Stimulated activated CD4-positive, alpha-beta T cell treated with anti-CD3 and anti-CD28 coated beads, Interleukin-12 subunit alpha, Interleukin-12 subunit beta, amount 100 ng/mL, for 4 hours (primary cell): ENCODE measurements at regions not wholly inside any gene's neighbourhood (a gene's known extent, or its start where the extent isn't known, plus 50 kb on each side); places are given as distances from the start of the nearest gene placed in this dataset.
"Not testable (repeated sequence)": the region's sequence is repeated elsewhere in the genome, so short reads cannot be mapped to it uniquely, and the experiment has no call there.

Experiments used
- DNase-seq: peaks from one replicate; pipeline ENCODE4 v3.0.0-alpha.2; 2020

- DNase-seq = no peak
Observed at GRCh38 chr3:6655275-6655674, 205.6 kb upstream of the GRM7 start.

- no peak for DNase-seq
Observed at GRCh38 chr3:6657591-6657990, 203.3 kb upstream of the GRM7 start.

GRCh38 chr3:6667354-6667753 lies 193.6 kb upstream of the GRM7 start:
- no peak for DNase-seq

GRCh38 chr3:6671363-6671762 lies 189.6 kb upstream of the GRM7 start:
- DNase-seq = no peak

GRCh38 chr3:6679510-6679909 lies 181.4 kb upstream of the GRM7 start:
- no peak for DNase-seq

- DNase-seq = no peak
Observed at GRCh38 chr3:6680119-6680806, 180.7 kb upstream of the GRM7 start.

GRCh38 chr3:6697285-6697684 lies 163.6 kb upstream of the GRM7 start:
- DNase-seq = no peak

GRCh38 chr3:6697722-6698121 lies 163.2 kb upstream of the GRM7 start:
- DNase-seq = no peak

GRCh38 chr3:6704817-6705216 lies 156.1 kb upstream of the GRM7 start:
- DNase-seq = not testable (repeated sequence)

- no peak for DNase-seq
Observed at GRCh38 chr3:6706777-6707176, 154.1 kb upstream of the GRM7 start.

- DNase-seq = no peak
Observed at GRCh38 chr3:6709178-6709577, 151.7 kb upstream of the GRM7 start.

GRCh38 chr3:6714962-6715361 lies 146.0 kb upstream of the GRM7 start:
- no peak for DNase-seq

GRCh38 chr3:6716420-6716819 lies 144.5 kb upstream of the GRM7 start:
- no peak for DNase-seq

- no peak for DNase-seq
Observed at GRCh38 chr3:6717026-6717943, 143.6 kb upstream of the GRM7 start.

- no peak for DNase-seq
Observed at GRCh38 chr3:6719999-6720398, 140.9 kb upstream of the GRM7 start.

- DNase-seq = no peak
Observed at GRCh38 chr3:6721491-6721890, 139.4 kb upstream of the GRM7 start.

GRCh38 chr3:6723205-6723604 lies 137.7 kb upstream of the GRM7 start:
- no peak for DNase-seq

- no peak for DNase-seq
Observed at GRCh38 chr3:6726811-6727210, 134.1 kb upstream of the GRM7 start.

GRCh38 chr3:6732807-6733206 lies 128.1 kb upstream of the GRM7 start:
- no peak for DNase-seq

GRCh38 chr3:6733699-6734394 lies 127.1 kb upstream of the GRM7 start:
- DNase-seq = no peak

GRCh38 chr3:6734395-6734746 lies 126.5 kb upstream of the GRM7 start:
- no peak for DNase-seq

- DNase-seq = no peak
Observed at GRCh38 chr3:6736836-6737629, 123.9 kb upstream of the GRM7 start.

GRCh38 chr3:6737630-6738029 lies 123.3 kb upstream of the GRM7 start:
- DNase-seq = no peak
